ENCODE measurements at regions not wholly inside any gene's neighbourhood (a gene's known extent, or its start where the extent isn't known, plus 50 kb on each side); places are given as distances from the start of the nearest gene placed in this dataset.
"Not testable (repeated sequence)": the region's sequence is repeated elsewhere in the genome, so short reads cannot be mapped to it uniquely, and the experiment has no call there.

DNA sequence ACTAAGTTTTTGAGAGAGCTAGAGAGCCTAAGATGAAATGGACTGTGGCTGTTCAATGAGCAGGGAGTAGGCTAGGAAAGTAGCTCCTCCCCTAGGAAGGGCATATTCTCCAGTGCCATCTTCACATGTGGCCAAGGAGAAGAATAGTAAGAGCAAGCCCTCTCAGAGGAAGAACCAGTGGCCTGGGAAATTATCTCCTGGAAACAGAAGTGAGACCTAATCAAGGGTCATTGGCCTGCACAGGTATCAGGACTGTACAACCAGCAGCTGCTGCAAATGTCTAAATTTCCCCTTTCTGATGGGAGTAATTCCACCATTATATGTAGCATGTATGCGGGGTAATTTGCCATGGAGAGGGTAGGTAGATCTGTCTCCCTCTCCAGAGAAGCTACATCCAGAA, 334.8 kb upstream of the RASGEF1B start:
- no peak for DNase-seq

DNA sequence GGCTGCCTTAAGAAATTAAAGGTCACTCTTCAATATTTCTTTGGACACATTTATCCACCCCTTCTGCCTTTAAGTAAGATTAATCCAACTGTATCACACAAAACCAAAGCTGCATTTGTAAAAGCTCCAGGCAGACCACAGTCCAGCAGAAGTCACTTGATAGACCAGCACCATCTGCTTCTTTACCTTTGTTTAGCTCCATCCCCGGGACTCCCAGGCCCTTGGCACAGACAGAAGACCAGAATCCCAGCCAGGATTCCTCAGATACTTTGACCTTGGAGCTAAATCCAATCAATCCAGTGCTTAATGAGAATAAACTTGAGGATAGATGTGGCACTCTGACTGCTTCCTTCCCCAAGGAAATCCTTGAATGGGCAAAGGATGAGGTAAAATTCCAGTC, 333.1 kb upstream of the RASGEF1B start:
- DNase-seq = no peak

DNA sequence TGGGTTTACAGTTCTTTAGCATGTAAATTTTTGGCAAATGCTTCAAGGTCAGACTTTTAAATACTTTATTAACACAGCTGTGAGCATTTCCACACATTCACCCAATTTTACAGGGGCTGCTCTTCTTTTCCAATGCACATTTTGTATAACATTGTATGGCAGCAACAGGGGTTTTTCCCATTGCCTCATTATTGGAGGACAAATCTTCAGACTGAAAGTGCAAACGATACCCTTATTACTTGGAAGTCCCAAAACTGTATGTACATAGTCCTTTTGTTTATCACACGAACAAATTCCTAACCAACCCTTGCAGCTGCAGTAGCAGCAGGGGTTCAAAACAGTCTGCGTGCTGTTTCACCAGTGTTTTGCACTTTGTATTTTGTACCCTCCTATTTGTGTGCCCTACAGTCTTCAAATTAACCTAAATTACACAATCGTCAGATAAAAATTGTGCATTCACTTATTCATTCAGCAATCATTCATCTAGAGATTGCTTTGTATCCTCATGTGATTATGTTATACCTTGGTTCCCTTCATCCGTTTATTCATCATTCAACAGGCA, 330.7 kb upstream of the RASGEF1B start:
- no peak for DNase-seq

DNA sequence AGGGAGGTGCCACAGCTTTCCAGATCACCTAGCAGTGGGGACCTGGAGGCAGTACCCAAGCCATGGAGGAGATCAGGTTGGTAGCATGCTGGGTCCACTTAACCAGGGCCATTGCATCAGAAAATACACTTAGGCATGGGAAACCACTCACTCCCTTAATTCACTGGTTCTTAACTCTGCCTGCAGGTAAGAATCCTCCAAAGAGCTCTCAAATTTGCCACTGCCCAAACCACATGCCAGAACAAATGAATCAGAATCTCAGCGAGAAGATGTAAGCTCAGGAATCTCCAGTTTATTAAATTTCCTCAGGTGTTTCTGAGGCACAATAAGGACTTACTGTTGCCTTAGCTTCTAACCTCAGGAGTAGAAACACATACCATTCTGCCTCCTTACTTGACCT, 327.7 kb upstream of the RASGEF1B start:
- DNase-seq = no peak

DNA sequence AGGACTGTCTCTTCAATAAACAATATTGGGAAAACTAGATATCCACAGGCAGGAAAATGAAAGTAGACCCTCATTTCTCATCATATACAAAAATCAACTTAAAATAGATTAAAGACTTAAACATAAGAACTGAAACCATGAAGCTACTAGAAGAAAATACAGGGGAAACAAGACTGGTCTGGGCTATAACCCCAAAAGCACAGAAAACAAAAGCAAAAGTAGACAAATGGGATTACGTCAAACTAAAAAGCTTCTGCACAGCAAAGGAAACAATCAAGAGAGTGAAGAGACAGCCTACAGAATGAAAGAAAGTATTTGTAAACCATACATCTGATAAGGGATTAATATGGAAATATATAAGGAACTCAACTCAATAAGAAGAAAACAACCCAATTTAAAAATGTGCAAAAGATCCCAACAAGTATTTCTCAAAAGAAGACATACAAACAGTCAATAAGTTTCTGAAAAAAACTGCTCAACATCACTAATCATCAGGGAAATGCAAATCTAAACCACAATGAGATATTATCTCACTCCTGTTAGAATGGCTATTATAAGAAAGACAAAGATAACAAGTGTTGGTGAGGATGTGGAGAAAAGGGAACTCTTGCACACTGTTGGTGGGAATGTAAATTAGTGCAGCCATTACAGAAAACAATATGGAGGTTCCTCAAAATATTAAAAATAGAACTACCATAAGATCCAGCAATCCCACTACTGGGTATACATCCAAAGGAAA, 325.3 kb upstream of the RASGEF1B start:
- DNase-seq = no peak

DNA sequence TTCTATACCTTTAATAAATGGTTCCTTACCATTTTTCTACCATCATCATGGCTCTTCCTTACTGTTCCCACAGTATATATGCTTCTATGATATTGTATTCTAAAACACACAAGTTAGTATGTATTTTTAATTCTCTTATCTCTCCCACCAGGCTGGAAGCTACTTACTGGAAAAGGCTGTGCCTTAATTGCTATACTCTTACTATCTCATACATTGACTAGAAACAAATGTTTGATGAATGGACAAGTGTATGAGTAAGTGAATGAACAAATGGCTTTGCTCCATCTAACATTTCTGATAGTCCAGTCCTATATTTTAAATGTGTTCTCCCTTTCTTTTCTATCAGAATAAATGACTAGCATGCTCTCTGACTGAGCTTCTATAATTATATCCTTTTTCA, 320.8 kb upstream of the RASGEF1B start:
- no peak for DNase-seq

DNA sequence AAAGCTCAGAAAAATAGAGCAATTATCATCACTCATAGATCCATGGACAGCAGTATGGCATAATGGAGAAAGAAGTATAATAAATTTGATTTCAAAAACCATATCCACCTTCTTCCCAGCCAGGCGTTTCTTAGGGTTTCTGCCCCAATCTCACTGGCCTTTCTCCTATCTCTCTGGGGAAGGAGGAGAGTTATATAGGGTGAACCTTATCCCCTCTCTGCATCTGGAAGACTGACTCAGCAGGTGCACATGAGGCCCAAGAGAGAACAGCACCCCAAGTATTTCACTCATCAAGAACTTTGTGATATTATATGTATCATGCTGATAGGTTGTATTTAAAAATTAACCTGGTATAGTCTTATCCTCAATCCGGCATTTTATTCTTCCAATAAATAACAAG, 318.8 kb upstream of the RASGEF1B start:
- DNase-seq = no peak

DNA sequence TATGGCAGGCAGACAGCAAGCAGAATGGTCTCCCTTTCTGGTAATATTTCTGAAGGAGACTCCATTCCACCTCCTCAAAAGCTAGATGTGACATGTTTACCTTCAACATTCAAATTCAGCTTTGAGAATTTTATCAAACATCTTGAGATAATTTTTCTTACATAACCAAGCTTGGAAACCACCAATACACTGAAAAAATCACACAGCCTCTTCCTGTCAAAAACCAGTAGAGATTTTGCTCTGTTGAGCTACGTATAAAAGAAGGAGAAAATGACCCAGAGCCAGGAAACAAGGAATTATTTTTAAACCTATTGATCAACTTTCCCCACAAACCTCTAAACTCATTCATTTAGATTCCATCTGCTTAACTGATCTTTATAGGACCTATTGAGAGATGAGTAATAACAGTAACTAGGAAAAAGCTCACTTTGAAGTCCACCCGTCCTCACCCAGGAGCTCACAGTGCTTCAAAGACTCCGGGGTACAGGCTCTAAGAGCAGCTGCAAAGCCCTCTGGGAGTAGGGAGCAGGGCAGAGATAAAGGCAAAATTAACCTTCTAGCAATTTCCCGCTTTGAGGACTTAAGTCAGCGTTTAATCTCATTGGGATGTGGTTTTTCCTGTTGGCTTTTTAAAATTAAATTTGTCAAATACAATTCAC, 318.2 kb upstream of the RASGEF1B start:
- DNase-seq = no peak

DNA sequence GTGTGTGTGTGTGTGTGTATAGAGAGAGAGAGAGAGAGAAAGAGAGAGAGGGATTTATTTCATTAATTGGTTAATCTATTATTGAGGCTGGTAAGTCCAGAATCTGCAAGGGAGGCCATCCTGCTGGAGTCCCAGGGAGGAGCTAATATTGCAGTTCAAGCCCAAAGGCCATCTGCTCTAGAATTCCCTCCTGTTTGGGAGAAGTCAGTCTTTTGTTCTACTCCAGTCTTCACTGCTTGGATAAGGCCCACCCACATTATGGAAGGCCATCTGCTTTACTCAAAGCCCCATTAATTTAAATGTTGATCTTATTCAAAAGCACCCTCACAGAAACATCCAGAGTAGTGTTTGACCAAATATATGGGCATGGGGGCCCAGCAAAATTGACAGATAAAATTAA, 317.5 kb upstream of the RASGEF1B start:
- no peak for DNase-seq

DNA sequence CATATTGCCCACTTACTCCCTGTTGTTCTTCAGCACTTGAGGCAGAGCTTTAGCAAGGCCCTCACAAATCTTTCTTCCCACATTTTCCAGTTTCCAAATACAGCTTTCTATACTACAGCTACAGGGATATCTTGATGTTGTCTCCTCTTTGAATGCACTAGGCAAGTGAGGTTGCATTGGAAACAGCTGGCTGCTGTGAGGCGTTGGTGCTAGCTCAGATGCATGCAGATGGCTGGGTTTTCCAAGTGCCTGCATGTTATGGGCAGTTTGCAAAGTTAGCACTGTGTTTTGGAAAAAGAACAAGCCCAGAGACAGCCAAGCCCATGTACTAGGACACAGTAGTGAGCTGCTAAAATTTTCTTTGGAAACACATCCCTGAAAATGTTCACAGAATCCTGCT, 315.1 kb upstream of the RASGEF1B start:
- no peak for DNase-seq

DNA sequence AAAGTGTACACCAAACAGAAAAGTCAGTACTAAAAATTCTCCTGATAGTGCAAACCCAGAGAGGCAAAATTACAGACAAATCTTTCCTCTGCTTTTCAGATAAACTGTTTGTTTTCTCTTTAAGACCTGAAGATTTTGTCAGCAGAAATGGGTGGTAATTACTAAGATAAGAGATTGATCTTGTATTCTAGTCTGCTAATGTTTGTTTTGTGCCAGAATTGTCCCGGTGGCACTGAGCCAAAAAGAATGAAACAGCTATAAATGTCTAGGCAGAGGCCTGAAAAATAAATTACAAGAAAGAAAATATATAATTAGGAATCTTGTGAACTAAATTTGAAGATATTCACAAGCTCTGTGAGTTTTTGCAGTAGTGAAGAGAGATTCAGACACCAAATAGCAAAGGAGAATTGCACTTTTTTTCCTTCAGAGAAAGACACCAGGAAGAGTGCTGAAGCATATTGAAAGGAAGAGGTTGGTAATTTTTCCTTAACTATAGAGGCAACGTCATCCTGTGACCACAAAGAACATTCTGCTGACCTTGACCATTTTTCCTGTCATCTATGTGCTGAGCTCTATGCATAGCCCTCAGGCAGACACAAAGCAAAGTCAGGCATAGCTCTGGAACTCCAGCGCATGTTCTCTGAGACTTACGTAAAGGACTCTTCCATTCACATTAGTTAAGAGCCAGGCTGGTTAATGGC, 314.5 kb upstream of the RASGEF1B start:
- DNase-seq = no peak

DNA sequence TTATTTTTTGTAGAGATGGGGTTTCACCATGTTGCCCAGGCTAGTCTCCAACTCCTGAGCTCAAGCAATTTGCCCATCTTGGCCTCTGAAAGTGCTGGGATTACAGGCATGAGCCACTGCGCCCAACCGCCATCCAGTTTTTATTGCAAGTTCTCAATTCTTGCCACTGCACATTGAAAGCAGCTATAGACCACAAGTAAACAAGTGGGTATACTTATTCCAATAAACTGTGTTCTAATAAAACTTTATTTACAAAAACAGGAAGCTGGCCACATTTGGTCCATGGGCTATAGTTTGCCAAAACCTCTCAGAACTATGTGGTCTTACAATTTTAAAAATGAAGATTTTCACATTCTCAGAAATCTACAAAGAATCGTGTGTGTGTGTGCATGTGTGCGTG, 313.6 kb upstream of the RASGEF1B start:
- DNase-seq = no peak

DNA sequence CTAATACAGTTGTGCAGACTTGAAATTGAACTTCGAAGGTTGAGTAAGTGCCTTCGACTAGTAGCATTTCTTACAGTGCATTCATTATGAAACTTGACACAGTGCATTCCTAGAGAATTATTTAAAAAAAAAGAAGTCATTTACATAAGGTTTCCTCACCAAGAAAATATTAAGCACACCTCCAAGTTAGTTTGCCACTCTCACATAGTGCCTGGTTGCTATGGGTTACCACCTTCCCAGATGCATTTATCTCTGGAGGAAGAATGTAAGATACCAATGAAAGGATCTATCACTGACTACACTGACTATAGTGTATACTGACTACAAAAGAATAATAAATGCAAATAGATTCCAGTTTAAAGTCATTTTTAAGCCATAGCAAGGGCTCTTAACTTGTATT, 311.9 kb upstream of the RASGEF1B start:
- no peak for DNase-seq

DNA sequence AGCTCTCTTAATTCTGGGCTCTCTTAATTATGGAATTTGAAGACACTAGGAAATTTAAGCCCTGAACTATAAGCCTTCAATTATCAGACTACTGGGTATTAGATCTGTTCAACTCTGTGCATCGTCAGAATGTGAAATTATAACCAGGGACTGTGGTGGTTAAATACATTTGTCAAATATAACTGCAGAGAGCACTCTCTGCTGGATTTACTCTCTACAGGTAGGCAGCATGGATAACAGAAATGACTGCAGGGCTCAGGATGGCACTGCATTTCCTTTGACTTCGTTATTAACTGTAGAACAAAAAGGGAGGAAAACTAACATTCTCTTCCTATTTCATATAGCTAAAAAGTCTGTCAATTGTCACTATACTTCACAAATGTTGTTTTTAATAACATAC, 310.1 kb upstream of the RASGEF1B start:
- DNase-seq = no peak

DNA sequence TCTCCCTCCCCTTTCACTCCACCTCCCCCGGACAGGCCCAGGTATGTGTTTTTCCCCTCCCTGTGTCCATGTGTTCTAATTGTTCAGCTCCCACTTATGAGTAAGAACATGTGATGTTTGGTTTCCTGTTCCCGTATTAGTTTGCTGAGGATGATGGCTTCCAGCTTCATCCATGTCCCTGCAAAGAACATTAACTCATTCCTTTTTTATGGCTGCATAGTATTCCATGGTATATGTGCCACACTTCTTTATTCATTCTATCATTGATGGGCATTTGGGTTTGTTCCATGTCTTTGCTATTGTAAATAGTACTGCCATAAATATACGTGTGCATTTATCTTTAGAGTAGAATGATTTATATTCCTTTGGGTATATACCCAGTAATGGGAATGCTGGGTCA, 306.0 kb upstream of the RASGEF1B start:
- DNase-seq = not testable (repeated sequence)

DNA sequence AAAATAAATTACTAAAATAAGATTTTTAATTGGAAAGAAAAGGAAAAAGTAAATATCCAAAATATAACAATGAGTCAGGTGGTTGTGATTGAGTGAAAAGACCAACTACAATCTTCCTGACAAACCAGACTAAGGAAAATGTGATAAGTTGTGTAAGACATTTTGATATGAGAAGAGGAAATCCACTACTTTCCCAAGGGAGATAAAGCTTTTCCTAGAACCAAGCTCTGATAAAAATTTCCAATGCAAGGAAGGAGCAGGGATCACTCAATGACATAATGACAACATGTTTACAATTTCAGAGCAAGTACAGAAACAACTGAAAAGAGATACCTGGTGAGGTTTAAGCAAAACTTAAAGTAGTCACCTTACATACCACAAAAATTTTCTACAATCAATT, 305.1 kb upstream of the RASGEF1B start:
- no peak for DNase-seq

DNA sequence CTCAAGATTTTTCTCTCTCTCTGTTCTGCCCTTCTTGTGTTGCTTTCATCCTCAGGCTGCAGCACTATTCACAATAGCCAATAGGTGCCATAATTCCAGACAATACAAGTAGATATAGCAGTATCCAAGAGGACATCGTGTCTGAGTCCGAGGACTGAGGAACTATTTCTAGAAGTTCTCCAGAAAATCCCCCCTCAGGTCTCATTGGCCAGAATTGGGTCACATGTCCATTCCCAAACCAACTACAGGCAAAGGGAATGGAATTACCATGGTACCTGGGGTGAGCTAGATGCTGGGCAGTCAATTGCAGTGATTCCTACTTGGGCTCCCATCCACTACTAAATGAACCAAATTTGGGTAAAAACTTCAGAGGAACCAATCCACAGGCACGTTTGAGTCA, 301.9 kb upstream of the RASGEF1B start:
- no peak for DNase-seq

DNA sequence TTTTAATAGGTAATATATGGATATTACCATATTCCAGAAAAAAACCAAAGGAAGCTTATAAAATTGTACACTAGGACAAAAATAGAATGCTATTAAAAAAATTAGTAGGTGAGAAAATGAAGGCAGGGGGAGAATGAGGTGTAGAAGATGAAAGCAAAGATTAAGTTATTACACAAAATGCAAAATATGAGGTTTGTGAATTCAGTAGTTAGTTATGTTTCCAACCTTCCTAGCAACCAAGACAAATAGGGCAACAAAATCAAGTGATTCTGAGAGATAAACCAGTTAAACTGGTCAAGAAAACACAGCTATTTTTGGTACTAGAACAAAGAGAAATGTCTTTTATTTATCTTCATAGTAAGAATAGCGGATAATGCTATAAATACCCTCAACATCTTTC, 300.0 kb upstream of the RASGEF1B start:
- DNase-seq = no peak

DNA sequence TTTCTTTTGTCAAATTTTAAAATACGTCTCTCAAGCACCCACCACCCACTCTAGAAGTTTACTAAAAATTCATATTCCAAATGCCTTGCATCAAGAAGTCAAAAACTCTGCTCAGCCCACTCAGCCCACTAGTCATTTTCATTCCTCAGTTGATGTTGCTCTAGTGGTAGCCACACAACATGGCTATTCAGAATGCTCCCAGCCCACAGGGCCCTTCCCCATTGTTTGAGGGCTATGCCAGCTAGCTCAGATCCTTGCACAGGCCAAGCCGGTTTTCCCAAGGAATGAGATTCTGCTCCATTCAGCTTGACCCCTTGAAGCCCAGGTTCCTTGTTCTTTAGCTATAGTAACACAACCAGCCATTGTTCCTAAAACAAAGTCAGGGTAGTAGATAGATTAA, 297.5 kb upstream of the RASGEF1B start:
- no peak for DNase-seq

DNA sequence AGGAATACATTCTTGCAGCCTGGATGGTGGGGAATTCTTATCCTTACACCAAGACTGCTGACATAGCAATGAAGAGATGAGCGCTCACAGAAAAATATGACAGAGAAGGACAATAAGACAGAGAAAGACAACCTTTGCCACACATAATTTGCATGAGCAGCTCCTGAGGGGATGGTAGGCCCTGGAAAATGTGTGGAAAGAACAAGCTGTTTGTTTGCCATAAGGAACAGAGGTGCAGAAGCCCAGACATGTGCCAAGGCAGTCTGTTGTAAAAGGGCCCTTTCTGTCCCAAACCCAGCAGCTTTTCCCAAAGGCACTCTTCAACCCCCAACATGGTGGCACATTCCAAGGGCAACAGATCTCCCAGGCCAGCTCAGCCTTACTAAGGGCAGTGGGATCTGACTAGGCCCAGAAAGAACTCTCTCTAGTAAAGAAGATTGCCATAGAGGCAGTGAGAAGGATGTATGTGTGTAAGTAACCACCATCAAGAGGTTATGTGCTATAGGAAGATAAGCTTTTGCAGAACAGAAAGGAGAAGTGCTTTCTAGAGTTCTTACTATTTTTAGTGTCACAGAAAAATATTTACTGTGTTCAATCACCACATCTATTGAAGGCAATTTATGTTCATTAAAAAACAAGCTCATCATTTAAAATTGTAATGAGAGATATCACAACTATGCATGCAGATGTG, 287.0 kb upstream of the RASGEF1B start:
- DNase-seq = no peak

DNA sequence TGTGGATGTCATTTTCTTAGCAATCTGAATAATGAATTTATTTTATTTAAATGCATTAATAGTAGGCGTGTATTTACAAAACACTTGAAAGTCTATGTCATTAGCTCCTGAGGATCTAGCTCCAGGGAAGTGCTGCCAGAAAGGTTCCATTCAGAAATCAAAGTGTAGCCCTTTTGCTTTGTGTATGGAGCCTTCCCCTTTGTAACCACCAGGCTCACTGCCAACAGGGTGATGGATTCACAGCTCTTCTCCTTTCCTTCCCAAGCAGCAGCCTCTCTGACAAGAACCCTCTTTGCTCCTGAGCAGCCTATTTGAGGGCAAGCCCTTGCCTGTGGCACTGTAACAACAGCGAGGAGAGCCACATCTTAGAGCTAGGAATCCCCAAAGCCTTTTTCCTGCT, 286.0 kb upstream of the RASGEF1B start:
- no peak for DNase-seq

DNA sequence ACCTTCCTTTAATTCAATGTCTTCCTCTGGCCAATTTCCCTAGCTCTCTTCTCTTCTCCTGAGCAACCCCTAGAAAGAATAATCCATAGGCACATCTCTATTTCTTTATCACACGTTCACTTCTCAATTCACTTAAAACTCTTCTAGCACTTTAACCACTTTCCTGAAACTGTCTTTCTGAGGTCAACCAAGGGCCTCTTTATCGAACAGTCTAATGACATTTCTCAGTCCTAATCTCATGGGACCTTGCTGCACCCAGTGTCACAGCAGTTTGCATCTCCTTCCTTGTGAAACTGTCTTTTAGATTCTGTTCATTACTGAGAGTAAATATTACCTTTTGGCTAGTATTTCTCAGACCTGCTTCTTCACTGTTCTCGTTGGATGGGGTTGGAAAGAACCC, 285.3 kb upstream of the RASGEF1B start:
- DNase-seq = no peak

DNA sequence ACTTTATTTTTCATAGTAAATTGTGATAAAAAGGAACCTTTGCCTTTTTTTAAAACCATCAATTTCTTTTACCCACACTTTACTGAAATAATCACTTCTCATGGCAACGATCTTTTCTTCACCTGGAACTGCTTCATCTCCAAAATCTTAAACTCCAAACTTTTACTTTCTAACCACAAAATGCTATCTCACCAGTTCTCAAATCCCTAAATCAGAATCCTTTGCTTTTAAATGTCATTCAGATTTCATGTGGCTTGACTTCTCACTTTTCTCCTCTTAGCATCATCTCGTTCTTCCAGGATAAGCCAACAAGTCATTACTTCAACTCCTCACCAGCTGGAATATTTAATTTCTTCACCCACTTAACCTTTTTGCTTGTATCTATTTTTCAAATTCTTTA, 284.3 kb upstream of the RASGEF1B start:
- DNase-seq = no peak
